Body of pancreas (tissue), 4 donors: ENCODE measurements at regions not wholly inside any gene's neighbourhood (a gene's known extent, or its start where the extent isn't known, plus 50 kb on each side); places are given as distances from the start of the nearest gene placed in this dataset.

Experiments used
- POLR2A ChIP-seq, 3 donors: fragments of 450-650 bp; IDR thresholded peaks; one replicate each; pipeline ENCODE4 v1.6.1; 2016; ENCODE audit warnings: antibody characterized with exemption in 3 of 3, mild to moderate bottlenecking in 2 of 3
- TF ChIP-seq, protein P1 (sequence below), 7 experiments: fragments of 450-650 bp in 4 of 7; fragments of 200-600 bp in 3 of 7; sonication (generic) in 3 of 7; IDR thresholded peaks; one replicate each; pipeline ENCODE4 v1.5.1; 2016 to 2019; ENCODE audit warnings: antibody characterized with exemption in 7 of 7

DNA sequence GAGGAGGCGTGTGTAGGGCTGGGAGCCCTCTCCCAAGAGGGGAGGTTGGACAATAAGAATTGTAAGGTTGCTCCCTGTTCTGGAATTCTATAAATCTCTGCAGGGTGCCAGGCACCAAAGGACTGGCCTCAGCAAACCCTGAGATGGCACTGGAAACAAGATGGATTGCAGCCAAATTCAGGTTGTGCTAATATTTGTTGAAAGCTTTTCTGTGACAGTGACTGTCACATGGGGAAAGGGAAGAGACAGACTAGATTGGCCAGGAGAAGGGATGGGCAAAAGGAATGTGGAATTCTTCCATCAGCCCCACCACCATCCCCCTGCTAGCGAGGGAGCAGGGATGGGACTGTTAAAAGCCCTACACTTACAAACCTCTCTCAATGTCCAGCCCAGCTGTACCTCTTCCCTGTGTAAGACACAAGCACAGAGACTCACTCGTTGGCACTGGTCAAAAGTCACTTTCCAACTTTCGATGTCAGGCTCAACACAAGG lies 62.4 kb downstream of the SOX9 start:
- TF ChIP-seq, protein P1, sequence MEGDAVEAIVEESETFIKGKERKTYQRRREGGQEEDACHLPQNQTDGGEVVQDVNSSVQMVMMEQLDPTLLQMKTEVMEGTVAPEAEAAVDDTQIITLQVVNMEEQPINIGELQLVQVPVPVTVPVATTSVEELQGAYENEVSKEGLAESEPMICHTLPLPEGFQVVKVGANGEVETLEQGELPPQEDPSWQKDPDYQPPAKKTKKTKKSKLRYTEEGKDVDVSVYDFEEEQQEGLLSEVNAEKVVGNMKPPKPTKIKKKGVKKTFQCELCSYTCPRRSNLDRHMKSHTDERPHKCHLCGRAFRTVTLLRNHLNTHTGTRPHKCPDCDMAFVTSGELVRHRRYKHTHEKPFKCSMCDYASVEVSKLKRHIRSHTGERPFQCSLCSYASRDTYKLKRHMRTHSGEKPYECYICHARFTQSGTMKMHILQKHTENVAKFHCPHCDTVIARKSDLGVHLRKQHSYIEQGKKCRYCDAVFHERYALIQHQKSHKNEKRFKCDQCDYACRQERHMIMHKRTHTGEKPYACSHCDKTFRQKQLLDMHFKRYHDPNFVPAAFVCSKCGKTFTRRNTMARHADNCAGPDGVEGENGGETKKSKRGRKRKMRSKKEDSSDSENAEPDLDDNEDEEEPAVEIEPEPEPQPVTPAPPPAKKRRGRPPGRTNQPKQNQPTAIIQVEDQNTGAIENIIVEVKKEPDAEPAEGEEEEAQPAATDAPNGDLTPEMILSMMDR (IDR thresholded peaks at IDR 0.05): no peak
- no peak for TF ChIP-seq POLR2A (IDR thresholded peaks at IDR 0.05)
